ENCODE measurements at regions not wholly inside any gene's neighbourhood (a gene's known extent, or its start where the extent isn't known, plus 50 kb on each side); places are given as distances from the start of the nearest gene placed in this dataset.

GRCh38 chr4:123966990-123967769, 570.6 kb downstream of the SPRY1 start:
- TF ChIP-seq, protein P1, sequence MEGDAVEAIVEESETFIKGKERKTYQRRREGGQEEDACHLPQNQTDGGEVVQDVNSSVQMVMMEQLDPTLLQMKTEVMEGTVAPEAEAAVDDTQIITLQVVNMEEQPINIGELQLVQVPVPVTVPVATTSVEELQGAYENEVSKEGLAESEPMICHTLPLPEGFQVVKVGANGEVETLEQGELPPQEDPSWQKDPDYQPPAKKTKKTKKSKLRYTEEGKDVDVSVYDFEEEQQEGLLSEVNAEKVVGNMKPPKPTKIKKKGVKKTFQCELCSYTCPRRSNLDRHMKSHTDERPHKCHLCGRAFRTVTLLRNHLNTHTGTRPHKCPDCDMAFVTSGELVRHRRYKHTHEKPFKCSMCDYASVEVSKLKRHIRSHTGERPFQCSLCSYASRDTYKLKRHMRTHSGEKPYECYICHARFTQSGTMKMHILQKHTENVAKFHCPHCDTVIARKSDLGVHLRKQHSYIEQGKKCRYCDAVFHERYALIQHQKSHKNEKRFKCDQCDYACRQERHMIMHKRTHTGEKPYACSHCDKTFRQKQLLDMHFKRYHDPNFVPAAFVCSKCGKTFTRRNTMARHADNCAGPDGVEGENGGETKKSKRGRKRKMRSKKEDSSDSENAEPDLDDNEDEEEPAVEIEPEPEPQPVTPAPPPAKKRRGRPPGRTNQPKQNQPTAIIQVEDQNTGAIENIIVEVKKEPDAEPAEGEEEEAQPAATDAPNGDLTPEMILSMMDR (IDR thresholded peaks at IDR 0.05; ENCODE audit: low read length), result no peak
- no peak for TF ChIP-seq EZH2 (IDR thresholded peaks at IDR 0.05; ENCODE audit: borderline replicate concordance, low read length)
